Mammary epithelial cell (primary cell): ENCODE measurements at regions not wholly inside any gene's neighbourhood (a gene's known extent, or its start where the extent isn't known, plus 50 kb on each side); places are given as distances from the start of the nearest gene placed in this dataset.

ENCODE experiments used
- EZH2 ChIP-seq: IDR thresholded peaks from 2 replicates; pipeline ENCODE4 v1.6.1; 2012; ENCODE audit warnings: low read length, inconsistent platforms, borderline replicate concordance
- TF ChIP-seq, protein P1 (sequence below), 2 donors: IDR thresholded peaks in 1 of 2; conservative IDR thresholded peaks in 1 of 2; 2 replicates each; pipeline ENCODE4 v1.5.1; 2011 to 2012; ENCODE audit warnings: inconsistent platforms in 2 of 2, low read length in 2 of 2, mild to moderate bottlenecking in 2 of 2, control low read depth in 1 of 2, low read depth in 1 of 2; ENCODE audit not compliant: insufficient read depth in 1 of 2; ENCODE audit errors: extremely low read depth in 1 of 2

DNA sequence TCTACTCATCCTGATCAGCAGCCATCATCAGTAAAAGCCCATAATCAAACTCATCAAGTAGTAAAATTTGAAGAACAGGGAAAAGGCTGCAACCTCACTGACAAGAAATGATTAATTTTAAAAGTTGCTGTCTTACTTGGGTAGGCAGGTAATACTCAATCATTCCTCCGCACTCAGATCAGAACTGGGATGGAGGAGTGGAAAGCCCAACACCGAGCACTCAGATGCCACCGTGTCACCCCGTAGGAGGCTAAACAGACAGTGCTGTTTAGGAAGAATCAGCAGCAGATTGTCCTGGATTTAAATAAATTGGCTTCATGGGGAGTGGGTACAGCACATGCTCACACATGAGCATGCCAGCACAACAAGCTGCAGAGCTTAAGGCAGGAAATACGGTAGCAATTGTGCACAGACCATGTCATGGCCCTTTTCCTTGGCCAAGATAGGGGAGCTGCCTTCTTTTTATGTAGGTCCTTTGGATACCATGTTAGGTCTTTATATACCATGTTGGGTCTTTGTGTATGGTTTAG lies 92.6 kb upstream of the CDH6 start:
- TF ChIP-seq, protein P1, sequence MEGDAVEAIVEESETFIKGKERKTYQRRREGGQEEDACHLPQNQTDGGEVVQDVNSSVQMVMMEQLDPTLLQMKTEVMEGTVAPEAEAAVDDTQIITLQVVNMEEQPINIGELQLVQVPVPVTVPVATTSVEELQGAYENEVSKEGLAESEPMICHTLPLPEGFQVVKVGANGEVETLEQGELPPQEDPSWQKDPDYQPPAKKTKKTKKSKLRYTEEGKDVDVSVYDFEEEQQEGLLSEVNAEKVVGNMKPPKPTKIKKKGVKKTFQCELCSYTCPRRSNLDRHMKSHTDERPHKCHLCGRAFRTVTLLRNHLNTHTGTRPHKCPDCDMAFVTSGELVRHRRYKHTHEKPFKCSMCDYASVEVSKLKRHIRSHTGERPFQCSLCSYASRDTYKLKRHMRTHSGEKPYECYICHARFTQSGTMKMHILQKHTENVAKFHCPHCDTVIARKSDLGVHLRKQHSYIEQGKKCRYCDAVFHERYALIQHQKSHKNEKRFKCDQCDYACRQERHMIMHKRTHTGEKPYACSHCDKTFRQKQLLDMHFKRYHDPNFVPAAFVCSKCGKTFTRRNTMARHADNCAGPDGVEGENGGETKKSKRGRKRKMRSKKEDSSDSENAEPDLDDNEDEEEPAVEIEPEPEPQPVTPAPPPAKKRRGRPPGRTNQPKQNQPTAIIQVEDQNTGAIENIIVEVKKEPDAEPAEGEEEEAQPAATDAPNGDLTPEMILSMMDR (conservative IDR thresholded peaks at IDR 0.05 in 1 of 2, IDR thresholded peaks at IDR 0.05 in 1 of 2; ENCODE audit: extremely low read depth in 1 of 2, insufficient read depth in 1 of 2, low read depth in 1 of 2, low read length in 2 of 2) = no peak
- TF ChIP-seq EZH2 = no peak
